IMR-90 (cell line): ENCODE measurements at regions not wholly inside any gene's neighbourhood (a gene's known extent, or its start where the extent isn't known, plus 50 kb on each side); places are given as distances from the start of the nearest gene placed in this dataset.

Experiments used
- ATAC-seq: fragments of 200-7000 bp; cut with Tn5 transposase; 2 replicates; pipeline ENCODE4 v1.9.1; 2020; ENCODE audit warnings: low read depth, mild to moderate bottlenecking, moderate library complexity
- BruUV-seq: library from RNA; stranded (reverse); fragments of 400-500 nt; replicated peaks from 2 replicates; lab custom pipeline; 2021; lab: Mats Ljungman, UMichigan
- CTCF ChIA-PET: fragments of 300-600 bp; formaldehyde crosslinking; extraction: SDS; loops from one replicate; lab custom pipeline; 2021; ENCODE audit warnings: antibody characterized with exemption; lab: Yijun Ruan, JAX
- POLR2A ChIA-PET: fragments of 300-600 bp; sonication (Branson Sonifier 250); formaldehyde crosslinking; loops from one replicate; lab custom pipeline; 2022; ENCODE audit warnings: antibody characterized with exemption; ENCODE audit not compliant: unreplicated experiment; lab: Charles Lee
- DNase-seq: peaks from one replicate; pipeline ENCODE4 v3.0.0; 2013
- H2AFZ ChIP-seq: replicated peaks from 2 replicates; pipeline ENCODE3; 2013; ENCODE audit warnings: low read length, mild to moderate bottlenecking; ENCODE audit not compliant: poor library complexity
- H2AK5ac ChIP-seq: 2 replicates; pipeline ENCODE4 v1.6.1; 2013; ENCODE audit warnings: low read depth, low read length, inconsistent platforms
- H2AK9ac ChIP-seq: replicated peaks from 2 replicates; pipeline ENCODE3; 2013; ENCODE audit warnings: mild to moderate bottlenecking, low read depth, low read length, moderate library complexity; ENCODE audit not compliant: poor library complexity
- H2BK120ac ChIP-seq: 2 replicates; pipeline ENCODE4 v1.6.1; 2013; ENCODE audit warnings: low read depth, low read length, inconsistent platforms
- H2BK15ac ChIP-seq: 3 replicates; pipeline ENCODE4 v1.6.1; 2013; ENCODE audit warnings: low read depth, low read length, inconsistent platforms
- H2BK20ac ChIP-seq: 2 replicates; pipeline ENCODE4 v1.6.1; 2013; ENCODE audit warnings: low read depth, mild to moderate bottlenecking, inconsistent platforms, low read length, moderate library complexity
- H2BK5ac ChIP-seq: 2 replicates; pipeline ENCODE4 v1.6.1; 2013; ENCODE audit warnings: mild to moderate bottlenecking, low read depth, low read length, inconsistent platforms; ENCODE audit not compliant: poor library complexity, severe bottlenecking
- H3K14ac ChIP-seq: replicated peaks from 2 replicates; pipeline ENCODE4 v1.6.1; 2013; ENCODE audit warnings: low read depth, low read length, inconsistent platforms
- H3K18ac ChIP-seq: 2 replicates; pipeline ENCODE4 v1.6.1; 2013; ENCODE audit warnings: low read depth, low read length, control low read depth
- H3K23ac ChIP-seq: 2 replicates; pipeline ENCODE4 v1.6.1; 2013; ENCODE audit warnings: low read depth, low read length, inconsistent platforms
- H3K27ac ChIP-seq: 2 replicates; pipeline ENCODE4 v1.5.1; 2013; ENCODE audit warnings: mild to moderate bottlenecking, control low read depth, low read length; ENCODE audit not compliant: insufficient read depth
- H3K27me3 ChIP-seq: 2 replicates; pipeline ENCODE4 v1.6.1; 2013; ENCODE audit warnings: low read length; ENCODE audit not compliant: control insufficient read depth, insufficient read depth
- H3K36me3 ChIP-seq: 2 replicates; pipeline ENCODE4 v1.6.1; 2013; ENCODE audit warnings: low read length, mixed read lengths; ENCODE audit not compliant: control insufficient read depth, insufficient read depth
- H3K4ac ChIP-seq: 2 replicates; pipeline ENCODE4 v1.6.1; 2013; ENCODE audit warnings: low read depth, low read length, inconsistent platforms
- H3K4me1 ChIP-seq: 2 replicates; pipeline ENCODE4 v1.6.1; 2013; ENCODE audit warnings: low read length, mixed read lengths; ENCODE audit not compliant: control insufficient read depth, insufficient read depth
- H3K4me2 ChIP-seq: 2 replicates; pipeline ENCODE4 v1.6.1; 2013; ENCODE audit warnings: low read depth, mild to moderate bottlenecking, control low read depth, low read length, moderate library complexity
- H3K4me3 ChIP-seq: 2 replicates; pipeline ENCODE4 v1.5.1; 2013; ENCODE audit warnings: low read depth, mild to moderate bottlenecking, control low read depth, low read length, moderate library complexity; ENCODE audit not compliant: insufficient read depth
- H3K56ac ChIP-seq: 2 replicates; pipeline ENCODE4 v1.6.1; 2013; ENCODE audit warnings: low read length, inconsistent platforms; ENCODE audit not compliant: insufficient read depth; ENCODE audit errors: extremely low read depth
- H3K79me1 ChIP-seq, 2 experiments: 2 replicates each; pipeline ENCODE4 v1.6.1; 2013; ENCODE audit warnings: low read length in 2 of 2, inconsistent platforms in 1 of 2, low read depth in 1 of 2
- H3K9ac ChIP-seq: 2 replicates; pipeline ENCODE4 v1.6.1; 2013; ENCODE audit warnings: low read depth, low read length, control low read depth
- H3K9me1 ChIP-seq: 2 replicates; pipeline ENCODE4 v1.6.1; 2013; ENCODE audit warnings: low read length, inconsistent platforms; ENCODE audit not compliant: insufficient read depth
- H3K9me3 ChIP-seq: 2 replicates; pipeline ENCODE4 v1.6.1; 2013; ENCODE audit warnings: low read length; ENCODE audit not compliant: control insufficient read depth, insufficient read depth
- H4K20me1 ChIP-seq: 2 replicates; pipeline ENCODE4 v1.6.1; 2013; ENCODE audit warnings: low read length, inconsistent platforms; ENCODE audit not compliant: insufficient read depth
- H4K5ac ChIP-seq: 2 replicates; pipeline ENCODE4 v1.6.1; 2013; ENCODE audit warnings: mild to moderate bottlenecking, low read depth, low read length, control low read depth
- H4K8ac ChIP-seq, 2 experiments: 2 replicates each; pipeline ENCODE4 v1.6.1; 2013; ENCODE audit warnings: low read depth in 2 of 2, low read length in 2 of 2, control low read depth in 1 of 2, inconsistent platforms in 1 of 2
- H4K91ac ChIP-seq: 2 replicates; pipeline ENCODE4 v1.6.1; 2013; ENCODE audit warnings: low read depth, low read length, inconsistent platforms; ENCODE audit not compliant: insufficient read depth
- BHLHE40 ChIP-seq: fragments of 150-350 bp; IDR thresholded peaks from 2 replicates; pipeline ENCODE4 v1.6.1; 2016; ENCODE audit warnings: mild to moderate bottlenecking, low read depth, low read length
- CHD1 ChIP-seq: IDR thresholded peaks from 2 replicates; pipeline ENCODE4 v1.6.1; 2012; ENCODE audit warnings: low read depth, low read length, improper control_type of control experiment
- FOS ChIP-seq: fragments of 150-350 bp; IDR thresholded peaks from 2 replicates; pipeline ENCODE4 v1.6.1; 2016; ENCODE audit warnings: low read depth, low read length
- MAFK ChIP-seq: IDR thresholded peaks from 2 replicates; pipeline ENCODE4 v1.6.1; 2012; ENCODE audit warnings: low read depth, low read length, improper control_type of control experiment
- WGBS, 2 experiments: methylation state at CpG; one replicate each; pipeline versions ENCODE4 v1.1.5 to v1.1.7; 2013; ENCODE audit warnings: missing lambda C conversion rate in 2 of 2; ENCODE audit not compliant: insufficient read length in 1 of 2; ENCODE audit errors: extremely low coverage in 2 of 2; 5-methylcytosine and 5-hydroxymethylcytosine counted together
- dilution Hi-C: fragments of 300-500 bp; cut with HindIII; formaldehyde crosslinking; loops from one replicate; pipeline ENCODE4 v1.14.3; 2018; ENCODE audit warnings: low sequenced_read_pairs; ENCODE audit not compliant: unreplicated experiment
- in situ Hi-C: fragments of 300-500 bp; cut with MboI; formaldehyde crosslinking; loops from 3 replicates; pipeline ENCODE4 v1.14.3; 2019; ENCODE audit warnings: low sequenced_read_pairs, inconsistent platforms, mixed read lengths
- intact Hi-C: fragments of 100-400 bp; cut with micrococcal nuclease; formaldehyde crosslinking; loops from 2 replicates; pipeline ENCODE4 v1.10.0; 2022
- TF ChIP-seq, protein P1 (sequence below): fragments of 150-350 bp; IDR thresholded peaks from 2 replicates; pipeline ENCODE4 v1.6.1; 2017; ENCODE audit warnings: mild to moderate bottlenecking, antibody characterized with exemption, low read length, low read depth

DNA sequence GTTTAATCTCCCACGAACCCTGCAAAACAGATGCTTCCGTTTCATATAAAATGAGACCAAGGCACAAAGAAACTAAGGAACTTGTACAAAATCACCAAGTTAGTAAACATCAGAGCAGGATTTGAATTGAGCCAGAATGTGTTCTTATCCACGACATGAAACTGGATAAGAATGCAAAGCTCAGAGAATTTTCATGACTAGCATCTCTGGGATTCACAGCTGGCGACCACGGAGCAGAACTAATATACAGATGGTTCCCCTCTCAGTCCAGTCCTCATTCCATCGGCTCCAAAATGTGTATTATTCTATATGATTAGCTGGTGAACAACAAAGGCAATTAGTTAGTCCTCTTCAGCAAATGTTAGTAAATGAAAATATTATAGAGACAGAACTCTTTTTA is 72.3 kb upstream of the ERG start:
- peaks cover 26% of the 10 kb centered on the region for H3K27me3 ChIP-seq
- H3K9me1 ChIP-seq = no peaks in the 10 kb centered on the region
- no peak overlapping the region for H3K4me3 ChIP-seq
- H3K4me2 ChIP-seq = no peak overlapping the region
- H2BK120ac ChIP-seq = no peak overlapping the region
- dilution Hi-C loops (no loop called here), intact Hi-C loops (no loop called here), in situ Hi-C loops (no loop called here)
- H2BK5ac ChIP-seq = no peak overlapping the region
- no peaks in the 10 kb centered on the region for H3K9me3 ChIP-seq
- POLR2A ChIA-PET = no interaction called here
- H2AK9ac ChIP-seq = no peak overlapping the region
- H4K5ac ChIP-seq = no peak overlapping the region
- H3K4me1 ChIP-seq = no peaks in the 10 kb centered on the region
- no peak overlapping the region for H2AK5ac ChIP-seq
- DNase-seq (no peak), ATAC-seq (no peak)
- CTCF ChIA-PET = no interaction called here
- no peak overlapping the region for H4K91ac ChIP-seq
- no peak overlapping the region for H3K56ac ChIP-seq
- no peak overlapping the region for H3K23ac ChIP-seq
- BruUV-seq = no TSS peak
- H3K9ac ChIP-seq = no peak overlapping the region
- no peak overlapping the region for H3K18ac ChIP-seq
- TF ChIP-seq CHD1 (no peak), FOS (no peak), BHLHE40 (no peak), MAFK (no peak)
- TF ChIP-seq, protein P1, sequence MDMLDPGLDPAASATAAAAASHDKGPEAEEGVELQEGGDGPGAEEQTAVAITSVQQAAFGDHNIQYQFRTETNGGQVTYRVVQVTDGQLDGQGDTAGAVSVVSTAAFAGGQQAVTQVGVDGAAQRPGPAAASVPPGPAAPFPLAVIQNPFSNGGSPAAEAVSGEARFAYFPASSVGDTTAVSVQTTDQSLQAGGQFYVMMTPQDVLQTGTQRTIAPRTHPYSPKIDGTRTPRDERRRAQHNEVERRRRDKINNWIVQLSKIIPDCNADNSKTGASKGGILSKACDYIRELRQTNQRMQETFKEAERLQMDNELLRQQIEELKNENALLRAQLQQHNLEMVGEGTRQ = no peak
- no peak overlapping the region for H4K8ac ChIP-seq
- no peaks in the 10 kb centered on the region for H4K20me1 ChIP-seq
- no peak overlapping the region for H3K27ac ChIP-seq
- H2BK15ac ChIP-seq = no peak overlapping the region
- no peak overlapping the region for H3K4ac ChIP-seq
- H3K79me1 ChIP-seq = no peaks in the 10 kb centered on the region
- H2BK20ac ChIP-seq = no peak overlapping the region
- H2AFZ ChIP-seq = no peak overlapping the region
- no peak overlapping the region for H3K14ac ChIP-seq
- 58% methylated on average over 3 of the region's 6 CpGs; no CpG with 5 or more reads in 1 of the 2 experiments for WGBS, 2 experiments
- no peaks in the 10 kb centered on the region for H3K36me3 ChIP-seq
